RWPE2 (cell line): ENCODE measurements at regions not wholly inside any gene's neighbourhood (a gene's known extent, or its start where the extent isn't known, plus 50 kb on each side); places are given as distances from the start of the nearest gene placed in this dataset.

ENCODE experiments used
- ATAC-seq: fragments of 200-7000 bp; cut with Tn5 transposase; 3 replicates; pipeline ENCODE4 v1.9.1; 2021; ENCODE audit warnings: low read depth
- DNase-seq: peaks from one replicate; pipeline ENCODE4 v3.0.0-alpha.2; 2020; ENCODE audit warnings: low spot score
- H3K27ac ChIP-seq: fragments of 450-650 bp; 2 replicates; pipeline ENCODE4 v1.5.1; 2017; ENCODE audit warnings: mild to moderate bottlenecking; ENCODE audit not compliant: poor library complexity, severe bottlenecking
- H3K27me3 ChIP-seq: fragments of 250-450 bp; sonication (Bioruptor Pico); 2 replicates; pipeline ENCODE4 v1.5.1; 2021; ENCODE audit warnings: mild to moderate bottlenecking, moderate library complexity; ENCODE audit not compliant: insufficient read depth, poor library complexity, severe bottlenecking
- H3K36me3 ChIP-seq: fragments of 250-450 bp; sonication (Bioruptor Pico); 2 replicates; pipeline ENCODE4 v1.5.1; 2020; ENCODE audit warnings: low read depth, mild to moderate bottlenecking, moderate library complexity
- H3K4me1 ChIP-seq: fragments of 250-450 bp; sonication (Bioruptor Pico); 2 replicates; pipeline ENCODE4 v1.5.1; 2021; ENCODE audit warnings: mild to moderate bottlenecking, moderate library complexity; ENCODE audit not compliant: insufficient read depth, poor library complexity, severe bottlenecking
- H3K4me3 ChIP-seq: fragments of 250-450 bp; sonication (Bioruptor Pico); 2 replicates; pipeline ENCODE4 v1.5.1; 2021; ENCODE audit warnings: mild to moderate bottlenecking, moderate library complexity; ENCODE audit not compliant: severe bottlenecking
- H3K9me3 ChIP-seq: fragments of 250-450 bp; sonication (Bioruptor Pico); 2 replicates; pipeline ENCODE4 v1.5.1; 2021; ENCODE audit warnings: mild to moderate bottlenecking, moderate library complexity; ENCODE audit not compliant: severe bottlenecking
- TF ChIP-seq, protein P1 (sequence below): fragments of 450-650 bp; IDR thresholded peaks from one replicate; pipeline ENCODE4 v1.5.1; 2017; ENCODE audit warnings: mild to moderate bottlenecking, moderate library complexity; ENCODE audit not compliant: poor library complexity, severe bottlenecking

DNA sequence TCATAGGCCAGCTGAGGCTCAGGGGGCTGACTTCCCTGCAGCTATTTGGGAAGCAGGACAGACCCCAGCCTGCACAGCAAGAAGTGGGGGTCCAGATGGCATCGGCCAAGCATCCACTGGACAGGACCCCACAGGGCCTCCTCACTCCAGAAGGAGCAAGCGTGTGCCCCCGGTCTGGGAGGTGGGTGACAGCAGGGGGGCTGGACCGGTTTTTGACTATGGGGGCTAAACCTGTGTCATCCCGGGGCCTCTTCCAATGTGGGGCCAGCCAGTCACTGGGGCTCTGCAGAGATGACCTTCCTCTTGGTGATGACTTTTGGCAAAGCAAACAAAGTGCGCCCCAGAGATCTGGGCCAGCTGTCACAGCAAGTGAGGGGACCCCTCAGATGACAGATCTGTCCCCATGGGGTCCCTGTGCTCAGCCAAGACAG, 163.9 kb downstream of the OLFM1 start:
- peaks cover 27% of the 10 kb centered on the region for H3K27me3 ChIP-seq
- peak; percentile 45 for DNase-seq
- ATAC-seq = no peak
- TF ChIP-seq, protein P1, sequence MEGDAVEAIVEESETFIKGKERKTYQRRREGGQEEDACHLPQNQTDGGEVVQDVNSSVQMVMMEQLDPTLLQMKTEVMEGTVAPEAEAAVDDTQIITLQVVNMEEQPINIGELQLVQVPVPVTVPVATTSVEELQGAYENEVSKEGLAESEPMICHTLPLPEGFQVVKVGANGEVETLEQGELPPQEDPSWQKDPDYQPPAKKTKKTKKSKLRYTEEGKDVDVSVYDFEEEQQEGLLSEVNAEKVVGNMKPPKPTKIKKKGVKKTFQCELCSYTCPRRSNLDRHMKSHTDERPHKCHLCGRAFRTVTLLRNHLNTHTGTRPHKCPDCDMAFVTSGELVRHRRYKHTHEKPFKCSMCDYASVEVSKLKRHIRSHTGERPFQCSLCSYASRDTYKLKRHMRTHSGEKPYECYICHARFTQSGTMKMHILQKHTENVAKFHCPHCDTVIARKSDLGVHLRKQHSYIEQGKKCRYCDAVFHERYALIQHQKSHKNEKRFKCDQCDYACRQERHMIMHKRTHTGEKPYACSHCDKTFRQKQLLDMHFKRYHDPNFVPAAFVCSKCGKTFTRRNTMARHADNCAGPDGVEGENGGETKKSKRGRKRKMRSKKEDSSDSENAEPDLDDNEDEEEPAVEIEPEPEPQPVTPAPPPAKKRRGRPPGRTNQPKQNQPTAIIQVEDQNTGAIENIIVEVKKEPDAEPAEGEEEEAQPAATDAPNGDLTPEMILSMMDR = no peak
- H3K9me3 ChIP-seq = no peaks in the 10 kb centered on the region
- H3K36me3 ChIP-seq = no peaks in the 10 kb centered on the region
- no peak overlapping the region for H3K27ac ChIP-seq
- H3K4me3 ChIP-seq = no peak overlapping the region
- H3K4me1 ChIP-seq = no peaks in the 10 kb centered on the region

DNA sequence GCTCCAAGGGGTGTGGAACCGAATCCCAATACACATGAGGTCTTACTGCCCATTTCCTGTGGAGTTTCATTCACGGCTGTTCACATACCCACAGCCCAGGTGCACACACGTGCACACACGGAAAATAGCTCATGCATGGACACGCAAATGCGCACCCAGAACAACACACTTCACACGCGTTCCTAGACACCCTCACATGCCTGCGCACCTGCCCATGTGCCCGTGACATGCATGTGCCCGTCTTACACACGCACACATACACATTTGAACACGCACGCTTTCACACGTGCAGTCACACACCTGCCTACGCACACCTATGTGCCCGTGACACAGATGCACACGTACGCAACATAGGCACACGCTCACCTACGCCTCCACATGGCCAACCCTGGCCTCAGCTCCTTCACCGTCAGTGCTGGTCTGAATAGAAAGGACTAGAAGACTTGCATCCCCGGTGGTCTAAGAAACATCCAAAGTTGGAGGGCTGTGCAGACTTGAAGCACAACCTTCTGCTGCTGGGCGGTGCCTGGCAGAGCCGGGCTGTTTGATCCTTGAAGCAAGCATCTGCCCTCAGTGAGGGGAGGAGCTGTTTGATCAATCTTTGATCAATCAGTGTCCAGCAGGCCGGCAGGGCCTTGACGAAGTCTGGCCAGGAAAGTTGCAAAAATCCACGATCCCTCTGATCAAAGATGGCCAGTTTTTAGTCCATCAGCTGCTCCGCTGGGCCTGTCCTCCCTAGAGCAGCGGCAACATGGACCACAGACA, 164.7 kb downstream of the OLFM1 start:
- Histone ChIP-seq H3K36me3 (no peaks in the 10 kb centered on the region), H3K9me3 (no peaks in the 10 kb centered on the region), H3K27me3 (peaks cover 23% of the 10 kb centered on the region), H3K4me3 (no peak overlapping the region), H3K27ac (no peak overlapping the region), H3K4me1 (no peaks in the 10 kb centered on the region)
- ATAC-seq (no peak), DNase-seq (peak; percentile 18)
- TF ChIP-seq, protein P1 = no peak

DNA sequence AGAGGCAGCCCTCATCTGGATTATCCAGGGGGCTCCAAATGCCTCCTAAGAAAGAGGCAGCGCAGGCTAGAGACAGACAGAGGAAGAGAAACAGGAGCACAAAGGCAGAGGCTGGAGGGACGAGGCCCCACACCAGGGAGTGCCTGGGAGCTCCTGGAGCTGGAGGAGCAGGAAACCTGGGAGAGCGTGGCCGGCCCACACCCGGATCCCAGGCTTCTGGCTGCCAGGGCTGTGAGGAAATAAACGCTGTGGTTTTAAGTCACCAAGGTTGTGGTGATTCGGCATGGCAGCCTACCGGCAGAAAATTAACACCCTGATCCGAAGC, 165.5 kb downstream of the OLFM1 start:
- TF ChIP-seq, protein P1 = no peak
- Histone ChIP-seq H3K27me3 (peaks cover 17% of the 10 kb centered on the region), H3K27ac (no peak overlapping the region), H3K4me1 (no peaks in the 10 kb centered on the region), H3K36me3 (no peaks in the 10 kb centered on the region), H3K9me3 (no peaks in the 10 kb centered on the region), H3K4me3 (no peak overlapping the region)
- no peak for ATAC-seq
- DNase-seq = peak; percentile 34

DNA sequence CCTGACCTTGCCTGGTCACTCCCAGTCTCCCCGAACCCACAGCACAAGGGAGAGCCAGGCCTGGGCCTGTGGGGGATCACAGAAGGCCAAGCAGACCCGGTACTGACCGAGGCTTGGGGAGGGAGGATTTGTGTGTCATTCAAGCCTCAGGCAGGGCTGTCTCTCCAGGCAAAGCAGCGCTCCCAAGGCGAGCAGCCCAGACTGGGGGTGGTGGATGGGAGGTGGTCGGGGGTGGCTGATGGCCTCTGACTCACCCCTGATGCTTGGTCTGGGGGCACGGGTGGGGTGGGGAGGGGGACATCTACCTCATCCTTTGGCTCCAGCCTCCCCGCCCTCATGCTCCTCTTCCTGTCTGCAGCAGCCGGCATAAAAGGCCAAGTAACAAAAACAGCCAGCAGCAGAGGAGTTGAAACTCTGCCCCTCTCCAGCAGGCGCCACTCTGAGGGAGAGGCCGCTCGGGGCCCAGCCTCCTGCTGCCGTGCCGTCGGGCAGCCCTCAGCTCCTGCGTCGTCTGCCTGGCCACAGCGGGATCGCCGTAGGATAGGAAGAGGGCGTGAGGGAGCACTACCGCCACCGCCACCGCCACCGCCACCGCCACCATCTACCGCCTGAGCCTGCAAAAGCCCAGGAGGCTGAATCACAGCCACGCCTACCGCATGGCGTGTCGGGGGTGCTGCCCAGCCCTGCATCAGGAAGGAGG, 166.0 kb downstream of the OLFM1 start:
- Histone ChIP-seq H3K27me3 (peaks cover 12% of the 10 kb centered on the region), H3K36me3 (no peaks in the 10 kb centered on the region), H3K27ac (no peak overlapping the region), H3K4me1 (no peaks in the 10 kb centered on the region), H3K4me3 (no peak overlapping the region), H3K9me3 (no peaks in the 10 kb centered on the region)
- ATAC-seq (no peak), DNase-seq (peak; percentile 37)
- TF ChIP-seq, protein P1 = no peak
